Mesendoderm (in vitro differentiated cells): ENCODE measurements at regions not wholly inside any gene's neighbourhood (a gene's known extent, or its start where the extent isn't known, plus 50 kb on each side); places are given as distances from the start of the nearest gene placed in this dataset.

Experiments
- DNase-seq: peaks from one replicate; pipeline ENCODE4 v3.0.0; 2013
- H2AK5ac ChIP-seq: 2 replicates; pipeline ENCODE4 v1.6.1; 2013; ENCODE audit warnings: low read length, inconsistent platforms
- H2BK120ac ChIP-seq: 2 replicates; pipeline ENCODE4 v1.6.1; 2013; ENCODE audit warnings: low read depth, mild to moderate bottlenecking, low read length, moderate library complexity, mixed read lengths
- H2BK15ac ChIP-seq: replicated peaks from 2 replicates; pipeline ENCODE4 v1.6.1; 2013; ENCODE audit warnings: low read depth, mild to moderate bottlenecking, moderate library complexity
- H2BK5ac ChIP-seq: 2 replicates; pipeline ENCODE4 v1.6.1; 2013; ENCODE audit warnings: low read length, inconsistent platforms
- H3K18ac ChIP-seq: 2 replicates; pipeline ENCODE4 v1.6.1; 2013; ENCODE audit warnings: mild to moderate bottlenecking, low read length, mixed read lengths
- H3K23ac ChIP-seq: one replicate; pipeline ENCODE4 v1.6.1; 2013; ENCODE audit warnings: low read length
- H3K27ac ChIP-seq: 2 replicates; pipeline ENCODE4 v1.5.1; 2013; ENCODE audit warnings: low read depth, mild to moderate bottlenecking, inconsistent platforms, low read length, moderate library complexity
- H3K27me3 ChIP-seq: 2 replicates; pipeline ENCODE4 v1.6.1; 2013; ENCODE audit warnings: low read length, control low read depth, mild to moderate bottlenecking, inconsistent platforms; ENCODE audit not compliant: insufficient read depth, poor library complexity
- H3K36me3 ChIP-seq: 2 replicates; pipeline ENCODE4 v1.6.1; 2013; ENCODE audit warnings: low read length, inconsistent platforms; ENCODE audit not compliant: control insufficient read depth, insufficient read depth
- H3K4ac ChIP-seq: one replicate; pipeline ENCODE4 v1.6.1; 2013; ENCODE audit warnings: low read depth, mild to moderate bottlenecking, low read length, moderate library complexity
- H3K4me1 ChIP-seq: 2 replicates; pipeline ENCODE4 v1.6.1; 2013; ENCODE audit warnings: low read depth, low read length, inconsistent platforms; ENCODE audit not compliant: control insufficient read depth
- H3K4me2 ChIP-seq: 2 replicates; pipeline ENCODE4 v1.6.1; 2013; ENCODE audit warnings: low read length
- H3K4me3 ChIP-seq: 2 replicates; pipeline ENCODE4 v1.5.1; 2013; ENCODE audit warnings: mild to moderate bottlenecking, low read length
- H3K56ac ChIP-seq: one replicate; pipeline ENCODE4 v1.6.1; 2013; ENCODE audit warnings: low read length
- H3K79me1 ChIP-seq: 2 replicates; pipeline ENCODE4 v1.6.1; 2013; ENCODE audit warnings: low read length, inconsistent platforms
- H3K79me2 ChIP-seq: 2 replicates; pipeline ENCODE4 v1.6.1; 2013; ENCODE audit warnings: mild to moderate bottlenecking, low read length; ENCODE audit not compliant: control insufficient read depth, insufficient read depth
- H3K9ac ChIP-seq: 2 replicates; pipeline ENCODE4 v1.6.1; 2013; ENCODE audit warnings: low read length, inconsistent platforms
- H4K5ac ChIP-seq: one replicate; pipeline ENCODE4 v1.6.1; 2013; ENCODE audit warnings: low read length
- H4K8ac ChIP-seq: one replicate; pipeline ENCODE4 v1.6.1; 2013; ENCODE audit warnings: low read depth, mild to moderate bottlenecking, control low read depth, low read length, moderate library complexity
- WGBS: extraction: QIAGEN DNeasy Blood & Tissue Kit; methylation state at CpG from one replicate; pipeline ENCODE4 v1.1.7; 2013; ENCODE audit warnings: low lambda C conversion rate, missing lambda C conversion rate; ENCODE audit not compliant: insufficient coverage; ENCODE audit errors: extremely low coverage; 5-methylcytosine and 5-hydroxymethylcytosine counted together

GRCh38 chr13:105220063-105220462 lies 1315.4 kb downstream of the EFNB2 start:
- no peaks in the 10 kb centered on the region for H3K4me1 ChIP-seq
- H2BK120ac ChIP-seq = no peak overlapping the region
- no peak overlapping the region for H3K4me3 ChIP-seq
- no peak overlapping the region for H3K23ac ChIP-seq
- H3K79me1 ChIP-seq = no peaks in the 10 kb centered on the region
- H2BK15ac ChIP-seq = no peak overlapping the region
- WGBS = no CpG with 5 or more reads among the region's 8 CpGs
- H4K8ac ChIP-seq = no peak overlapping the region
- H3K9ac ChIP-seq = no peak overlapping the region
- no peak overlapping the region for H3K27ac ChIP-seq
- no peaks in the 10 kb centered on the region for H3K27me3 ChIP-seq
- no peak overlapping the region for H3K56ac ChIP-seq
- H3K4me2 ChIP-seq = no peak overlapping the region
- no peak overlapping the region for H2AK5ac ChIP-seq
- H3K4ac ChIP-seq = no peak overlapping the region
- H3K36me3 ChIP-seq = no peaks in the 10 kb centered on the region
- no peak for DNase-seq
- H2BK5ac ChIP-seq = no peak overlapping the region
- H4K5ac ChIP-seq = no peak overlapping the region
- no peak overlapping the region for H3K18ac ChIP-seq
- no peaks in the 10 kb centered on the region for H3K79me2 ChIP-seq

GRCh38 chr13:105219651-105220050 lies 1315.8 kb downstream of the EFNB2 start:
- Histone ChIP-seq H3K79me1 (no peaks in the 10 kb centered on the region), H2BK5ac (no peak overlapping the region), H4K8ac (no peak overlapping the region), H2BK120ac (no peak overlapping the region), H3K27ac (no peak overlapping the region), H3K9ac (no peak overlapping the region), H2BK15ac (no peak overlapping the region), H3K27me3 (no peaks in the 10 kb centered on the region), H4K5ac (no peak overlapping the region), H3K18ac (no peak overlapping the region), H3K4me2 (no peak overlapping the region), H3K23ac (no peak overlapping the region), H2AK5ac (no peak overlapping the region), H3K4me3 (no peak overlapping the region), H3K56ac (no peak overlapping the region), H3K4ac (no peak overlapping the region), H3K79me2 (no peaks in the 10 kb centered on the region), H3K4me1 (no peaks in the 10 kb centered on the region), H3K36me3 (no peaks in the 10 kb centered on the region)
- no peak for DNase-seq
- WGBS = no CpG with 5 or more reads among the region's 1 CpG

GRCh38 chr13:105213512-105213911 lies 1322.0 kb downstream of the EFNB2 start:
- no peak overlapping the region for H3K9ac ChIP-seq
- DNase-seq = peak; percentile 32
- no peak overlapping the region for H2BK15ac ChIP-seq

GRCh38 chr13:105207572-105208293 lies 1327.7 kb downstream of the EFNB2 start:
- no peak overlapping the region for H4K8ac ChIP-seq
- no peaks in the 10 kb centered on the region for H3K79me1 ChIP-seq
- no peak overlapping the region for H4K5ac ChIP-seq
- H3K27me3 ChIP-seq = no peaks in the 10 kb centered on the region
- no peaks in the 10 kb centered on the region for H3K79me2 ChIP-seq
- no peak overlapping the region for H3K4ac ChIP-seq
- H3K4me3 ChIP-seq = no peak overlapping the region
- H3K23ac ChIP-seq = no peak overlapping the region
- H2BK120ac ChIP-seq = no peak overlapping the region
- no peaks in the 10 kb centered on the region for H3K4me1 ChIP-seq
- H3K56ac ChIP-seq = no peak overlapping the region
- no peak overlapping the region for H2AK5ac ChIP-seq
- H3K18ac ChIP-seq = no peak overlapping the region
- H3K36me3 ChIP-seq = no peaks in the 10 kb centered on the region
- H3K27ac ChIP-seq = no peak overlapping the region
- DNase-seq = no peak
- no peak overlapping the region for H3K9ac ChIP-seq
- H3K4me2 ChIP-seq = no peak overlapping the region
- H2BK15ac ChIP-seq = no peak overlapping the region
- no CpG with 5 or more reads among the region's 4 CpGs for WGBS
- no peak overlapping the region for H2BK5ac ChIP-seq

More at GRCh38 chr13:105213512-105213911, 1322.0 kb downstream of the EFNB2 start:
- Histone ChIP-seq H3K79me1 (no peaks in the 10 kb centered on the region), H3K4me2 (no peak overlapping the region), H3K27ac (no peak overlapping the region), H3K18ac (no peak overlapping the region), H4K8ac (no peak overlapping the region), H3K79me2 (no peaks in the 10 kb centered on the region), H2BK5ac (no peak overlapping the region), H3K27me3 (no peaks in the 10 kb centered on the region), H2BK120ac (no peak overlapping the region), H3K4ac (no peak overlapping the region), H3K56ac (no peak overlapping the region), H3K36me3 (no peaks in the 10 kb centered on the region), H3K23ac (no peak overlapping the region), H3K4me1 (no peaks in the 10 kb centered on the region), H2AK5ac (no peak overlapping the region), H4K5ac (no peak overlapping the region), H3K4me3 (no peak overlapping the region)
- WGBS = 100% methylated on average over 1 of the region's 3 CpGs

GRCh38 chr13:105202354-105202753 lies 1333.1 kb downstream of the EFNB2 start:
- Histone ChIP-seq H4K5ac (no peak overlapping the region), H3K23ac (no peak overlapping the region), H3K27me3 (no peaks in the 10 kb centered on the region), H2AK5ac (no peak overlapping the region), H3K4me2 (no peak overlapping the region), H3K4ac (no peak overlapping the region), H3K27ac (no peak overlapping the region), H3K79me2 (no peaks in the 10 kb centered on the region), H3K56ac (no peak overlapping the region), H2BK5ac (no peak overlapping the region), H4K8ac (no peak overlapping the region), H3K18ac (no peak overlapping the region), H2BK120ac (no peak overlapping the region), H2BK15ac (no peak overlapping the region), H3K36me3 (no peaks in the 10 kb centered on the region), H3K4me3 (no peak overlapping the region), H3K79me1 (no peaks in the 10 kb centered on the region), H3K4me1 (no peaks in the 10 kb centered on the region), H3K9ac (no peak overlapping the region)
- DNase-seq = peak; percentile 79

GRCh38 chr13:105201351-105201750 lies 1334.1 kb downstream of the EFNB2 start:
- no peak overlapping the region for H3K18ac ChIP-seq
- no peaks in the 10 kb centered on the region for H3K4me1 ChIP-seq
- no peak overlapping the region for H4K5ac ChIP-seq
- H2BK120ac ChIP-seq = no peak overlapping the region
- H2AK5ac ChIP-seq = no peak overlapping the region
- H3K79me2 ChIP-seq = no peaks in the 10 kb centered on the region
- no peaks in the 10 kb centered on the region for H3K36me3 ChIP-seq
- no peak overlapping the region for H2BK15ac ChIP-seq
- no peak overlapping the region for H2BK5ac ChIP-seq
- H4K8ac ChIP-seq = no peak overlapping the region
- no peak overlapping the region for H3K27ac ChIP-seq
- H3K27me3 ChIP-seq = no peaks in the 10 kb centered on the region
- no peak overlapping the region for H3K4me3 ChIP-seq
- H3K56ac ChIP-seq = no peak overlapping the region
- no peak overlapping the region for H3K4ac ChIP-seq
- no peak overlapping the region for H3K23ac ChIP-seq
- H3K4me2 ChIP-seq = no peak overlapping the region
- no peak overlapping the region for H3K9ac ChIP-seq
- no CpG with 5 or more reads among the region's 3 CpGs for WGBS
- DNase-seq = no peak
- H3K79me1 ChIP-seq = no peaks in the 10 kb centered on the region
